DMS 273 (cell line): ENCODE measurements at regions not wholly inside any gene's neighbourhood (a gene's known extent, or its start where the extent isn't known, plus 50 kb on each side); places are given as distances from the start of the nearest gene placed in this dataset.
"Not testable (repeated sequence)": the region's sequence is repeated elsewhere in the genome, so short reads cannot be mapped to it uniquely, and the experiment has no call there.

Experiments used
- DNase-seq: peaks from one replicate; lab custom pipeline; 2025; ENCODE audit not compliant: unreplicated experiment; lab: John Stamatoyannopoulos, UW

DNA sequence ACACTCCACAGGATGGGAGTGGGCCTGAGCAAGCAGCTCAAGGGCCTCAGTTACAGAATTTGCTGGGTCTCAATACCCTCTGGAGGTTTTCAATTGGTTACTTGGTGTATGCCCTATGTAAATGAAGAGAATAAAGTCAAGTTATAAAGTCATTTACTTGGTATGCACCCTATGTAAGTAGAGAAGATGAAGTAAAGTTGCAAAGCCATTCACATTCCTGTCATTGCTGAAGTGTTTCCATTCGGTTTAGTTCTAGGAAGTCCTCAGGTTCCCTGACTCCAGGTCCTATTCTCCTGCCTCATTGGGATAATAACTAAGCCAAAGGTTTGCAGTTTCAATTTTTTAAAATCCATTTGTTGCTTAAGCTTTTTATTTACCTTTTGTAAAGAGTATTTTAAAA lies 272.6 kb upstream of the NPSR1 start:
- DNase-seq = no peak

DNA sequence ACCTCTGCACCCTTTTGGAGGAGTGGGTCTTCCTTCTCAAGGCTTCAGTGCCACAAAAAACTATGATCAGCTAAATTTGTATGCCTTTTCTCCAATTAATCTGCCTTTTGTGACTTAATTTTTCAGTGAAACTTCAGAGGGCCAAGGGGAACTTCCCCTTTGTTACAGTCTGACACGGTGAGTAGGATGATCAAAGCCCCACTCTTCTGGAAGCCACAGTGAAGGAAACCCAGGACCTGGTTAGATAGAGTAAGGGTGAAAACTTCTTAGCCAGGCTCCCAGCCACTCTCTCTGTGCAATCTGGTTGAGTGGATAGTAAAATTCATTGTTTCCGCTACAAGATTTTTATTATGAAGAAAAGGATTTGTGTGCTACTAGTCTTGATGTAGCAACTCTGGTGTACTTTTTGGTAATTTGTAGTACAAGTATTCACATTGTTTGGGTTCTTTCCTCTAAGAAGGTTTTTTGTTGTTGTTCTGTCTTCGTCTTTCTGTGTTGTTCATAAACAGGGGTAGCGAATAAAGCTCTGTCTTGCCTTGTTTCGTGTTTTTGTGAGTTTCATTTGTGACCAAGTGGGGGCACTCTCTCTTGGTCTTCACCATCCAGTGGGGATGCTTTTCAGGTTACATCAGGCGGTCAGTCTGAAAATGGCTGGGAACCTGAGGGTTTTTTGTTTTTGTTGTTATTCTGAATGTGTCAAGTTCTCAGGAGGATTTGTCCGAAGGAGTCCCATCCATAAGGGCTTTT lies 268.5 kb upstream of the NPSR1 start:
- no peak for DNase-seq

DNA sequence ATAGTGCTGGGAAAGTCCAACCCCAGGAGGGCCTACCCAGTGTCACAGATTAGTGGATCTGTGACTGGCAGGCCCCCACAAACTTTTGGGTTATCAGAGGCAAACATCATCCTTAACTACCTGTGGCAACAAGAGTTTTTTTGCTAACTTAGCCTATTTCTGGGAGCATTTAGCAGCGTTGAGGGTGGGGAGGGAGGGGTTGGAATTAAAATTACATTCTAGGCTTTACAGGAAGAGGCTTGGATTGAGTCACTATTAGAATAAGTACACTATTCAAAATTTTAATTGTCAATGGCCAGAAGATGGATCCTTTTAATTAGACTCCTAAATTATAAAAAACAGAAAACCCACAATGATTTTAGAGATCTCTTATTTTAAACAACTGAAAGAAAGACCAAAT lies 267.9 kb upstream of the NPSR1 start:
- no peak for DNase-seq

GRCh38 chr7:34392972-34393371 lies 265.0 kb upstream of the NPSR1 start:
- DNase-seq = no peak

DNA sequence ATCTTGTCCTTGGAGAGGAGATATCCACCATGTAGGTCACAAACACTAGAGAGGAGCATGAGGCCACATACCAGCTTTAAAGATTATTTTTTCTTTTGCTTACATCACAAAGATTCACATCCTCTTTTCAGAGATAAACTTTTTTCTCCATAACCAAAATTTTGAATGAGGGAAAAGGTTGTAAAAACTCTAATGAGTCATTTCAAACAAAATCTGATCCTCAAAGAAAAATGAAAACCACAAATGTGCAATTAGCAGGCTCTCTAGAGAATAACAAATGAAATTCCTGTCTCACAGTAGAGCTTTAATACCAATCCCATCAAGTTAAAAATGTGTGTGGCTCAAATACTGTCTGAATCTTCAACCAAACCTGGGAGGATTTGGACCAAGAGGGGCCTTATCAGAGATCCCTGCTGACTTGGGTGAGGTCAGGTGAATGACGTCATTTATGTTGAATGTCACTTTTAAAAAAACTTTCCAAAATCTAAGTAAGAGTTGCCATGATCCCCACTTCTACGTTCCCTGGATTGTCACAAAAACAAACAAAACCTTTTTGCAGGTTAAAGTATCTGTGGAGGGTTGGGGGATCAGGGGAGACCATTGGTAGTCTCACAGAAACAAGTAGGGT lies 261.5 kb upstream of the NPSR1 start:
- no peak for DNase-seq

DNA sequence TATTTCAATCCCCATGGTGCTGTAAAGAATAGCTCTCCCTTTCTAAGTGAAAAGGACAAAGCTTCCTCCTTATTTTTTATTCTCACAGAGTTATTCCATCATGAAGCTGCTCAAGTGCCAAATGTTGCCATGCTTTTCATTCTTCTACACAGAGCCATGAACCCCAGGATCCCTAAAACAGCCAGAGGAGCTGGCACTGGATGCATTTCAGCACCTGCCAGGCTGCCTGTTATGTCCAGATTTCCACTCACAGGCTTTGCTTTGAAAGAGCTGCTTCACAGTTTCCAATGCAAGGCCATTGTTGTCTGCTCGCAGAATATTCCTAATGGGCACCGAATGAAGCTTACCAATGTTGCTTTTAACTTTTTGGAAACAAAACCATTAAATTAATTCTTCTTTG lies 256.2 kb upstream of the NPSR1 start:
- no peak for DNase-seq

DNA sequence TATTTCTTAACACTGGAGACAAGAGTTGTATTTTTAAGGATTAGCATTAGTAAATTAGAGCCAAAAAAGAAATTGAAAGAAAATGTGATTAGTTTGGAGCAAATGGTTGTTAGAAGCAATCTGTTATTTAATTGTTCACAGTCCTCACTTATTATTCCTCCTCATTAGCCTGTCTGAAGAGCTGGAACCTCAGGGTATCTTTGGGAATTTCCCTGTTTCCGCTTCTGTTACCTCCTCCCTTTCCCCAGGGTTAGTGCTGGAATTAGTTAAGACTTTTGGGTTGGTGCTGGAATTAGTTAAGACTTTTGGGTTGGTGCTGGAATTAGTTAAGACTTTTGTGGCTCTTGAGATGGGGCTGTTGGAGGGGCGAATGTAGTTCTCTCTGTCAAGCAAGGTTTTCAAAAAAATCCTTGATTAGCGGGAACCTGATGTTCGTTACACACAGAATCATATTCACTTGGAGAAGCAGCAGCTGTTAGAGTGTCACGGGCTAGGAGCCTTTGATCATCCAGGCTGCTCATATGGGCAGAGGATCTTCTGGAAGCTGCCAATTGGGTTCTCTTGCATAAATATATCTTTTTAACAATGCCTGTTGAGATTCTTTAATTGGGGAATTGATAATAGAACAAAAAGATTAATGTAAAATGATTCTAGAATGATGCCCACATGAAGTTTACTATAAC lies 251.0 kb upstream of the NPSR1 start:
- peak; percentile 43 for DNase-seq

GRCh38 chr7:34407586-34407985 lies 250.4 kb upstream of the NPSR1 start:
- DNase-seq = no peak

GRCh38 chr7:34417781-34418180 lies 240.2 kb upstream of the NPSR1 start:
- no peak for DNase-seq

GRCh38 chr7:34421526-34421925 lies 236.5 kb upstream of the NPSR1 start:
- DNase-seq = no peak

GRCh38 chr7:34425194-34425593 lies 232.8 kb upstream of the NPSR1 start:
- DNase-seq = no peak

- no peak for DNase-seq
Observed at GRCh38 chr7:34425631-34426384, 232.2 kb upstream of the NPSR1 start.

DNA sequence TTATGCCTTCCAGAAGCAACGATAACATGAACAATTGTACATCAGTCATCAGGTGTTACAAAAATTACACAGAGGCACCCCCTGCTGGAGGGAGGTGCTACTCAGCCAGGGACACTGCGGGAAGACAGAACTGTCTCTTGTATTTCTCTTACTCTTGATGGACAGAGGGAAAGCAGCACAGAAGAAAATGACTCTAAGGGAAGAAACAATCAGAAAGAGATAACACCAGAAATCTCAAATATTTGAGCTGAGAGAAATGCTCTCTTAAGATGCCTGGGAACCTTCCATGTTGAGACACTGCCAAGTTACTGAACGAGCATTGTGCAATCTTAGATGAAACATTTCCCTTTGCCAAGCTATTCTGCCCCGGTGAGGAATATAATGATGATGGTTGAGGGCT lies 227.6 kb upstream of the NPSR1 start:
- peak; percentile 57 for DNase-seq

DNA sequence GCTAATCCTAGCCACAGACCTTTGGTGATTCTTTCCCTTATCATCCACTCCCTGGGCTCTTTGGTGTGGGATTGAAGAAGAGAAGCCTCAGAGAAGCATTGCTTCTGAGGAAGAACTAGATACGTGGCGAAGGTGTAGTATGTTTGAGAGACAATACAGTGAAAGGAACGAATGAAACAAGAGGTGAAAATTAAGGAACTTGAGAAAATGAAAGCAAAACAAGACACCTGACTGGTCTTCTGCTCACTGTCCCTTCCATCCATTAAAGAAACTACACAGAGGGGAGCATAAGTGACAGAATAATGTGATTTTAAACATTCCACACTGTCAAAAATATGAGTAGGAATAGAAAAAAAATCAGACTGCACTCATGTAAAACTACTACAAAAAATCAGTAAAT lies 219.6 kb upstream of the NPSR1 start:
- DNase-seq = no peak

GRCh38 chr7:34445653-34446052 lies 212.4 kb upstream of the NPSR1 start:
- DNase-seq = no peak

DNA sequence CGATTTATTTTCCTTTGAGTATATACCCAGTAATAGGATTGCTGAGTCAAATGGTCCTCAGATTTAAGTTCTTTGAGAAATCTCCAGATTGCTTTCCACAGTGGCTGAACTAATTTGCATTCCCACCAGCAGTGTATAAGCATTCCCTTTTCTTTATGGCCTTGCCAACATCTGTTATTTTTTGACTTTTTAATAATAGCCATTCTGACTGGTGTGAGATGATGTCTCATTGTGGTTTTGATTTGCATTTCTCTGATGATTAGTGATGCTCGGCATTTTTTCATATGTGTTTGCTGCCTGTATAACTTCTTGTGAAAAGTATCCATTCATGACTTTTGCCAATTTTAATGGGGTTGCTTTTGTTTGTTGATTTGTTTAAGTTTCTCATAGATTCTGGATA lies 209.5 kb upstream of the NPSR1 start:
- DNase-seq = not testable (repeated sequence)

GRCh38 chr7:34449765-34450164 lies 208.3 kb upstream of the NPSR1 start:
- DNase-seq = no peak

DNA sequence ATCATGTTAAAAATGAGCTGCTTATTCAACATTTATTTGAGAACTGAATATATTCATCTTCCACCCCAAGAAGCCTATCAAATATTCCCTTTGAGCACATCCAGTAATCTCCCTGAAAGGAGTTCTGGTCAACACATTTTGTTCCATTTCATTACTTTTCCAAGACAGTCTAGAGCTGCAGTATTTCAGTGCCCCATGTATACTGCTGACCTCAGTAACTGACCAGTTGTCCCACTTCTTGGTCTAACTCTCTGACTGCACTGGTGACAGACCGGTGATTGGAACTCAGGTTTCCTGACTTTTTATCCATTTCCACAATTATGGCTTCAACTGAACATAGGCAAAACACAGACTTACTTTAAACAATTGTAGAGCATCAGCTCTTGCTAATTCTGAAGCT lies 206.8 kb upstream of the NPSR1 start:
- no peak for DNase-seq

- DNase-seq = no peak
Observed at GRCh38 chr7:34451923-34452322, 206.1 kb upstream of the NPSR1 start.

DNA sequence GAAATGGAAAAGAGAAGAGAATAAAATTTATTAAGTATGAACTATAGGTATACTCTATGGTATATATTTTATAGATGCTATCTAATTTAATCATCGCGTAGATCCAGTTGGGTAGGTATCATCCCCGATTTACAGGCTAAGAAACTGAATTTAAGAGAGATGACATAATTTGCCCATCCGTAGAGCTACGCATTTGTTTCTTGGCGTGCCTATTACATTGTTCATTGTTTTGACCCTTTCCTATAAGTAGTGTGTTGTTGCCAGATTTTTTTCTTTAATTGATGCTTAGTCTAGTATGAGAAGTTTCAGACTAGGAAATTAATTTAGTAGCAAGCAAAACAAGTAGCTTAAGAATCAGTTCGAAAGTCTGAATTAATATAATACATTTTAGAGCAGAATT lies 205.7 kb upstream of the NPSR1 start:
- DNase-seq = no peak

DNA sequence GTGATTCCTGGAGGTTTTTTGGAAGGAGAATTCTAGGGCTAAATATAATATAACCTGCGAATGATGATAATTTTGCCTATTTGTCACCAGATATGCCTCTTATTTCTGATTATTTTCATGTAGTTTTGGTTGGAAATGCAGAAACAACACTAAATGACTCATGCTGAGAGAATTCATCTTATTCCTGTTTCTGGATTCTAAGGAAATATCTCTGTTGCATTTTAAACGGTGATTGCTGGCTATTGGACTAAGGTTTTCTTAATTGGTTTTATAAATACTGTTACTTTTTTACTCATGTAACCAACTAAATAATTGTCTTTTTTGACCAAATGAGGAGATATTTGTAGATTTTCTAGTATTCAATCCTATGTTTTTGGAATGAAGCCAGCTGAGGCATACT lies 204.9 kb upstream of the NPSR1 start:
- DNase-seq = no peak

- no peak for DNase-seq
Observed at GRCh38 chr7:34454381-34454780, 203.6 kb upstream of the NPSR1 start.
